ENCODE measurements at regions not wholly inside any gene's neighbourhood (a gene's known extent, or its start where the extent isn't known, plus 50 kb on each side); places are given as distances from the start of the nearest gene placed in this dataset.

GRCh38 chr13:87903553-87903952 lies 232.4 kb downstream of the SLITRK5 start:
- no peak overlapping the region for H3K27ac ChIP-seq

GRCh38 chr13:87906411-87906810 lies 235.2 kb downstream of the SLITRK5 start:
- no peak overlapping the region for H3K27ac ChIP-seq
- H3K4me1 ChIP-seq = no peaks in the 10 kb centered on the region
- H3K4me3 ChIP-seq = no peak overlapping the region
- no peak for DNase-seq
- H3K9me3 ChIP-seq (replicated peaks) = no peaks in the 10 kb centered on the region
- H3K36me3 ChIP-seq = no peaks in the 10 kb centered on the region
- H3K27me3 ChIP-seq = no peaks in the 10 kb centered on the region

More at GRCh38 chr13:87903553-87903952, 232.4 kb downstream of the SLITRK5 start:
- Histone ChIP-seq H3K36me3 (no peaks in the 10 kb centered on the region), H3K4me3 (no peak overlapping the region), H3K4me1 (no peaks in the 10 kb centered on the region), H3K9me3 (replicated peaks) (no peaks in the 10 kb centered on the region), H3K27me3 (no peaks in the 10 kb centered on the region)
- DNase-seq = no peak

GRCh38 chr13:87907202-87907601 lies 236.0 kb downstream of the SLITRK5 start:
- no peaks in the 10 kb centered on the region for H3K9me3 ChIP-seq (replicated peaks)
- DNase-seq = no peak
- no peaks in the 10 kb centered on the region for H3K36me3 ChIP-seq
- H3K4me3 ChIP-seq = no peak overlapping the region
- no peak overlapping the region for H3K27ac ChIP-seq
- H3K27me3 ChIP-seq = no peaks in the 10 kb centered on the region
- no peaks in the 10 kb centered on the region for H3K4me1 ChIP-seq

- Histone ChIP-seq H3K4me1 (no peaks in the 10 kb centered on the region), H3K27ac (no peak overlapping the region)
- no peak for DNase-seq
Observed at GRCh38 chr13:87919956-87920355, 248.8 kb downstream of the SLITRK5 start.

GRCh38 chr13:87923753-87924152 lies 252.6 kb downstream of the SLITRK5 start:
- DNase-seq = peak in 1 of 2 experiments; percentile 17
- Histone ChIP-seq H3K36me3 (no peaks in the 10 kb centered on the region), H3K27me3 (no peaks in the 10 kb centered on the region), H3K4me1 (no peaks in the 10 kb centered on the region), H3K4me3 (no peak overlapping the region), H3K9me3 (replicated peaks) (no peaks in the 10 kb centered on the region), H3K27ac (no peak overlapping the region)

More at GRCh38 chr13:87919956-87920355, 248.8 kb downstream of the SLITRK5 start:
- H3K36me3 ChIP-seq = no peaks in the 10 kb centered on the region
- H3K4me3 ChIP-seq = no peak overlapping the region
- no peaks in the 10 kb centered on the region for H3K27me3 ChIP-seq
- H3K9me3 ChIP-seq (replicated peaks) = no peaks in the 10 kb centered on the region

GRCh38 chr13:87925006-87925405 lies 253.8 kb downstream of the SLITRK5 start:
- H3K27me3 ChIP-seq = no peaks in the 10 kb centered on the region
- no peak overlapping the region for H3K27ac ChIP-seq
- no peaks in the 10 kb centered on the region for H3K9me3 ChIP-seq (replicated peaks)
- H3K4me1 ChIP-seq = no peaks in the 10 kb centered on the region
- no peaks in the 10 kb centered on the region for H3K36me3 ChIP-seq
- no peak overlapping the region for H3K4me3 ChIP-seq
- no peak for DNase-seq

GRCh38 chr13:87940776-87941175 lies 269.6 kb downstream of the SLITRK5 start:
- H3K9me3 ChIP-seq (replicated peaks) = no peaks in the 10 kb centered on the region
- H3K27me3 ChIP-seq = no peaks in the 10 kb centered on the region
- H3K4me3 ChIP-seq = no peak overlapping the region
- H3K4me1 ChIP-seq = no peaks in the 10 kb centered on the region
- DNase-seq = no peak
- H3K36me3 ChIP-seq = no peaks in the 10 kb centered on the region
- no peak overlapping the region for H3K27ac ChIP-seq

- no peak for DNase-seq
- Histone ChIP-seq H3K27me3 (no peaks in the 10 kb centered on the region), H3K36me3 (no peaks in the 10 kb centered on the region), H3K9me3 (replicated peaks) (no peaks in the 10 kb centered on the region), H3K4me1 (no peaks in the 10 kb centered on the region), H3K4me3 (no peak overlapping the region), H3K27ac (no peak overlapping the region)
Observed at GRCh38 chr13:87941226-87941625, 270.1 kb downstream of the SLITRK5 start.

- no peak overlapping the region for H3K4me3 ChIP-seq
- H3K9me3 ChIP-seq (replicated peaks) = no peaks in the 10 kb centered on the region
- H3K27me3 ChIP-seq = no peaks in the 10 kb centered on the region
- DNase-seq = no peak
- no peaks in the 10 kb centered on the region for H3K4me1 ChIP-seq
- H3K36me3 ChIP-seq = no peaks in the 10 kb centered on the region
- no peak overlapping the region for H3K27ac ChIP-seq
Observed at GRCh38 chr13:87942205-87942604, 271.0 kb downstream of the SLITRK5 start.

- no peaks in the 10 kb centered on the region for H3K4me1 ChIP-seq
- H3K27me3 ChIP-seq = no peaks in the 10 kb centered on the region
- H3K9me3 ChIP-seq (replicated peaks) = no peaks in the 10 kb centered on the region
- DNase-seq = no peak
- H3K36me3 ChIP-seq = no peaks in the 10 kb centered on the region
- no peak overlapping the region for H3K27ac ChIP-seq
- no peak overlapping the region for H3K4me3 ChIP-seq
Observed at GRCh38 chr13:87944038-87944437, 272.9 kb downstream of the SLITRK5 start.

GRCh38 chr13:87952377-87952776 lies 281.2 kb downstream of the SLITRK5 start:
- H3K4me3 ChIP-seq = no peak overlapping the region
- H3K9me3 ChIP-seq (replicated peaks) = no peaks in the 10 kb centered on the region
- H3K36me3 ChIP-seq = no peaks in the 10 kb centered on the region
- H3K4me1 ChIP-seq = no peaks in the 10 kb centered on the region
- H3K27me3 ChIP-seq = no peaks in the 10 kb centered on the region
- H3K27ac ChIP-seq = no peak overlapping the region
- DNase-seq = no peak

GRCh38 chr13:87953381-87953780 lies 282.2 kb downstream of the SLITRK5 start:
- no peaks in the 10 kb centered on the region for H3K9me3 ChIP-seq (replicated peaks)
- H3K4me1 ChIP-seq = no peaks in the 10 kb centered on the region
- no peaks in the 10 kb centered on the region for H3K36me3 ChIP-seq
- no peaks in the 10 kb centered on the region for H3K27me3 ChIP-seq
- H3K27ac ChIP-seq = no peak overlapping the region
- peak in 1 of 2 experiments; percentile 17 for DNase-seq
- H3K4me3 ChIP-seq = no peak overlapping the region

GRCh38 chr13:87954091-87954490 lies 282.9 kb downstream of the SLITRK5 start:
- no peaks in the 10 kb centered on the region for H3K27me3 ChIP-seq

GRCh38 chr13:87961546-87961945 lies 290.4 kb downstream of the SLITRK5 start:
- Histone ChIP-seq H3K36me3 (no peaks in the 10 kb centered on the region), H3K27me3 (no peaks in the 10 kb centered on the region), H3K4me3 (no peak overlapping the region), H3K4me1 (no peaks in the 10 kb centered on the region), H3K27ac (no peak overlapping the region), H3K9me3 (replicated peaks) (no peaks in the 10 kb centered on the region)
- DNase-seq = no peak

More at GRCh38 chr13:87954091-87954490, 282.9 kb downstream of the SLITRK5 start:
- no peaks in the 10 kb centered on the region for H3K9me3 ChIP-seq (replicated peaks)
- H3K4me1 ChIP-seq = no peaks in the 10 kb centered on the region
- no peak for DNase-seq
- H3K36me3 ChIP-seq = no peaks in the 10 kb centered on the region
- H3K4me3 ChIP-seq = no peak overlapping the region
- no peak overlapping the region for H3K27ac ChIP-seq

GRCh38 chr13:87972568-87972967 lies 301.4 kb downstream of the SLITRK5 start:
- Histone ChIP-seq H3K4me3 (no peak overlapping the region), H3K27me3 (no peaks in the 10 kb centered on the region), H3K4me1 (no peaks in the 10 kb centered on the region), H3K9me3 (replicated peaks) (no peaks in the 10 kb centered on the region), H3K27ac (no peak overlapping the region), H3K36me3 (no peaks in the 10 kb centered on the region)
- no peak for DNase-seq

- no peaks in the 10 kb centered on the region for H3K9me3 ChIP-seq (replicated peaks)
- H3K36me3 ChIP-seq = no peaks in the 10 kb centered on the region
- no peak overlapping the region for H3K4me3 ChIP-seq
- H3K27me3 ChIP-seq = no peaks in the 10 kb centered on the region
- DNase-seq = no peak
- H3K4me1 ChIP-seq = no peaks in the 10 kb centered on the region
- H3K27ac ChIP-seq = no peak overlapping the region
Observed at GRCh38 chr13:87975035-87975434, 303.9 kb downstream of the SLITRK5 start.
